AG09309 (cell line): ENCODE measurements at regions not wholly inside any gene's neighbourhood (a gene's known extent, or its start where the extent isn't known, plus 50 kb on each side); places are given as distances from the start of the nearest gene placed in this dataset.

Source experiments
- DNase-seq: peaks from one replicate; pipeline ENCODE4 v3.0.0-alpha.2; 2010; ENCODE audit warnings: low read depth
- H3K4me3 ChIP-seq: 2 replicates; pipeline ENCODE4 v1.5.1; 2011; ENCODE audit warnings: mild to moderate bottlenecking, low read depth, low read length, moderate library complexity; ENCODE audit not compliant: control insufficient read depth
- CTCF ChIP-seq: IDR thresholded peaks from 2 replicates; pipeline ENCODE4 v1.5.1; 2011; ENCODE audit warnings: mild to moderate bottlenecking, low read depth, low read length, inconsistent platforms; ENCODE audit not compliant: insufficient read depth, control insufficient read depth; ENCODE audit errors: missing control alignments

GRCh38 chr2:16264491-16264890 lies 324.1 kb downstream of the MYCN start:
- TF ChIP-seq CTCF = no peak
- H3K4me3 ChIP-seq = no peak overlapping the region
- no peak for DNase-seq

DNA sequence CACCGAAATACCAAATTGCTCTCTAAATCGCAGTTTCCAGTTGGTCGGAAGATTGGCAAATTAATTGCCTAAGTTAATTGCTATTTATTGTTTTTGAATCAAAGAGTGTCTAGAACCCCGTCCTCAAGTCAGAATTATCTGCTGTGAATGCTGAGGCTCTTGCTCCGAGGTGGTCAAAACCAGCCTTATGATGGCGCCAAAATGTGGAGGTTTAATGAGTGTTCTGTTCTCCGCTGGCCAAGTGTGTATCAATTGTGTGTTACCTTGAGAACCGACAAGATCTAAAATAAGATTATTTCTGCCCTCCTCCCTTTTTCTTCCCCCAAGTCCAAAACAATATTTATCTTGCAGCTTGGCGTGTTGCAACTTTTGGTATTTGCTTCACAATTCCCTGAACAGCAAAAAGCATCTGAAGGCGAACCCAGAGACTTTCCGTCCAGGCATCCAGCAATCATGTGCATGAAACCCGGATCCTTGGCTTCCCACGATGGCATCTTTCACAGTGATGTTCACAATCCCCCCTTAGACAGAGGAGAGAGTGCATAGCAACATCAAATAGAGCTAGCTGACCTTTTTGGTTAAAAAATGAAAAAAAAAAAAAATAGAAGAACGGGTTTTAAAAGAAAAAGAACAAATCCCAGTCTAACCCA lies 323.0 kb downstream of the MYCN start:
- H3K4me3 ChIP-seq = no peak overlapping the region
- no peak for TF ChIP-seq CTCF
- no peak for DNase-seq

DNA sequence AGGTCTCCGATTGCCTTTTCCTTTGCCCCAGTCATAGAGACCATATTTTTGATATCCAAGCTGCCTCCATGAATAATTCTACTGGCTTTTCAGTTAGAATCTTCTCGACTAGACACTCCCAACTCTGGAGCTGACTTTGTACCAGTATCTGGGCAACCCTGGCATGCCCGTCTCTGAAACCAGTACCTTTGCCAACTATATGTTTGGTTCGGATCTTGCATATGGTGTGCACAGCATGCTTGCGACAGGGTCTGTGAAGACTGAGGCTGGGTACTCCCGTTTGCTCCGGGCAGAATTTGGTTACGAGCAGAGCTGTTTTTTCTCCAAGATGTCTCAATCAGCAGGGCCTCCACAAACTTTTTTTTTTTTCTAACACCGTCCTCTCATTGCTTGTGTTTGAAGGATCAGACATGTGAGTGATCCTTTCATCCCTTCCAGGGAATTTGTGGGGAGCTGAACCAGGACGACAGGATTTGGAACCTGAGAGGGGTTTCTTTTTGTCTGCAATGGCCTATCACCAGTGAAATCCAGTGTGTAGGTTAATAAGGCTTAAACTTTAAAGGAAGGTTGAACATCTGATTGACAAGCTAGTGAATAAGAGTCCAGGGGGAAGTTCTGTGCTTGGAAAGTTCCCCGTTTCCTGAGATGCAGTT lies 322.3 kb downstream of the MYCN start:
- no peak for DNase-seq
- H3K4me3 ChIP-seq = no peak overlapping the region
- TF ChIP-seq CTCF = no peak

DNA sequence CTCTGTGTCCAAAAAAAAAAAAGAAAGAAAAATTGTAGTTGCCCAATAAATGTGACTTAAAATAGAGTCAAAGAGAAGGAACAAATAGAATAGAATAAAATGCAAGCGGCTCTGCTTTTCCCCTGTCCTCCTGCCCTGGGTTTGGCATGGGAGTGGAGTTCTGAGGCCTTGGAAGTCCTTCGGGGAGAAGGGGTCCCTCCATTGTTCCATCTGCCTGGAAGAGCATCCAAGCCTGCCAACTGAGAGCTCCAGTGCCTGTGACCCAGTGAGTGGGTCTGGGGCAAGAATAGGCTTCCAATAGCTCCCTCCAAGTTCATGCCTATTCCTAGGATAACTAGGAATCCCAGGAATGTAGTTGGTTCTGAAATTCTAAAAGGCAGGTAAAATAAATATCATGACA lies 321.4 kb downstream of the MYCN start:
- no peak for DNase-seq
- no peak overlapping the region for H3K4me3 ChIP-seq
- TF ChIP-seq CTCF = no peak

DNA sequence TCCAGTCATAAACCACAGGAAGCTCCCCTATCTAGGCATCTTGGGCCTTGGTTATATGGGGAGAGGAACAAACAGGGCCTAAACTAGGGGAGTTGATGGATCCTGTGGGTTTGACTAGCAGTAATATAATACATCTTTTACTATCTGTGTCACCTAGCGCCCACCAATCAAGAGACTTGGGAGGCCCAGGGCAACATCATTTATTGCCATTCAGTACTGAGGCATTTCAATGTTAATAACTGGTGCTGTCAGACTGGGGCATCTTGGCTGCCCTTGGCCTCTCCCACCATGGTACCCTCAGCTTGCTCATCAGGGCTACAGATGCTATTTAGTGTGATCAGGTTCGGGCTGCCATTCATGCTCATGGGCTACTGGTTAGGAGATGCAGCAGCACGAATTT lies 320.7 kb downstream of the MYCN start:
- no peak overlapping the region for H3K4me3 ChIP-seq
- no peak for TF ChIP-seq CTCF
- no peak for DNase-seq

DNA sequence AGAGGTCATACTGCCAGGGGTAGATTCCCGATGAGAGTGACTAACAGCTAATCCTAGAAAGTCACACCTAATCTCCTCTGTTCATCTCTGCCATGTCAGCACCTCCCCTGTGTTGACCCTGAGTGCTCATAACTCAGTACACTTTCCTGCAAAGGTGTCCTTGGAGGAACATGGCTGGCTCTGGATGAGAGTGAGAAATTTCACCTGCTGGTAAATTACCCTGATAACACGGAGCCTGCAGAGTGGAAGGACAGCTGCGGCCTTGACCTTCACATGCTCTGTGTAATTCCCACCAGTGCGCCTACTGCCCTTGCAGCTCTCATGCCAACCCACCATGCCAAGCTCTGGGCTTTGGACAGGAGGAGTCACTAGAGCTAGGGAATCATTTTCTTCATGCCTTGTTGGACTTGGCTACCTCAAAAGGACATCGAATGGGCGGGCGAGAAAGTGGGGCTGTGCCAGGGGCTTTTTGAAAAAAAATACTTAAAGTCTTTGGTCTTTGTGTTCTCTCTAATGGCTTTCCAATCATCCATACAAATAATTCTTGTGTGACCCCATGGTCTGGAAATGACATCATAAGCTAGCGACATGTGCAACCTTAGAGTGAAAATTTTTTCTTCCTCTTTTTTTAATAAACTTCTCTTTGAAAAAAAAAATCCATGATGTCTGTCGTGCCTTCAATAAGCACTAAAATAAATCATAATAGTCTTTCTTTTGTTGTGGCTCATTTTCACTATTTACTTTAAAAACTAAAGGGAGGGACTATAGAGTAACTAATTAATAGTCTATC lies 319.9 kb downstream of the MYCN start:
- H3K4me3 ChIP-seq = no peak overlapping the region
- no peak for DNase-seq
- no peak for TF ChIP-seq CTCF
